ENCODE measurements at regions not wholly inside any gene's neighbourhood (a gene's known extent, or its start where the extent isn't known, plus 50 kb on each side); places are given as distances from the start of the nearest gene placed in this dataset.
"Not testable (repeated sequence)": the region's sequence is repeated elsewhere in the genome, so short reads cannot be mapped to it uniquely, and the experiment has no call there.

GRCh38 chr12:27133022-27133590 is 50.7 kb upstream of the C12orf71 start:
- DNase-seq, result no peak

- no peak for DNase-seq
Observed at GRCh38 chr12:27140478-27140969, 58.1 kb upstream of the C12orf71 start.

- peak; percentile 41 for DNase-seq
Observed at GRCh38 chr12:27142101-27142721, 59.8 kb upstream of the C12orf71 start.

- no peak for DNase-seq
Observed at GRCh38 chr12:27143256-27144069, 61.1 kb upstream of the C12orf71 start.

- not testable (repeated sequence) for DNase-seq
Observed at GRCh38 chr12:27145725-27146124, 63.3 kb upstream of the C12orf71 start.

- DNase-seq, result no peak
Observed at GRCh38 chr12:27148373-27148772, 66.0 kb upstream of the C12orf71 start.

GRCh38 chr12:27148791-27149190 is 66.4 kb upstream of the C12orf71 start:
- no peak for DNase-seq

- no peak for DNase-seq
Observed at GRCh38 chr12:27151479-27151878, 69.1 kb upstream of the C12orf71 start.

GRCh38 chr12:27158297-27158696 is 75.9 kb upstream of the C12orf71 start:
- no peak for DNase-seq

- DNase-seq, result no peak
Observed at GRCh38 chr12:27161458-27162228, 79.3 kb upstream of the C12orf71 start.

- no peak for DNase-seq
Observed at GRCh38 chr12:27162229-27162537, 79.8 kb upstream of the C12orf71 start.

GRCh38 chr12:27163048-27163715 is 80.8 kb upstream of the C12orf71 start:
- no peak for DNase-seq

GRCh38 chr12:27163894-27164293 is 80.2 kb upstream of the STK38L start:
- no peak for DNase-seq

- no peak for DNase-seq
Observed at GRCh38 chr12:27164330-27165040, 79.6 kb upstream of the STK38L start.

GRCh38 chr12:27165958-27166357 is 78.1 kb upstream of the STK38L start:
- DNase-seq, result not testable (repeated sequence)

- not testable (repeated sequence) for DNase-seq
Observed at GRCh38 chr12:27171494-27171893, 72.6 kb upstream of the STK38L start.

- no peak for DNase-seq
Observed at GRCh38 chr12:27176765-27177164, 67.3 kb upstream of the STK38L start.

GRCh38 chr12:27177706-27178105 is 66.4 kb upstream of the STK38L start:
- DNase-seq, result no peak

GRCh38 chr12:27178255-27178654 is 65.8 kb upstream of the STK38L start:
- DNase-seq, result no peak

- peak; percentile 18 for DNase-seq
Observed at GRCh38 chr12:27178723-27179399, 65.2 kb upstream of the STK38L start.
